DOHH2 (cell line): ENCODE measurements at regions not wholly inside any gene's neighbourhood (a gene's known extent, or its start where the extent isn't known, plus 50 kb on each side); places are given as distances from the start of the nearest gene placed in this dataset.

ENCODE experiments used
- H3F3A ChIP-seq: fragments of 200-600 bp; sonication (generic), shearing (Covaris generic); 2 replicates; pipeline ENCODE4 v1.6.0; 2016; ENCODE audit warnings: antibody characterized with exemption, mild to moderate bottlenecking; ENCODE audit not compliant: control insufficient read depth, insufficient read depth
- H3K27ac ChIP-seq: fragments of 200-600 bp; sonication (generic); 2 replicates; pipeline ENCODE4 v1.5.1; 2014; ENCODE audit warnings: low read depth, mild to moderate bottlenecking, low read length, moderate library complexity
- H3K27me3 ChIP-seq: fragments of 200-600 bp; sonication (generic); 2 replicates; pipeline ENCODE4 v1.6.1; 2014; ENCODE audit warnings: mild to moderate bottlenecking, low read length, mixed read lengths; ENCODE audit not compliant: control insufficient read depth
- H3K36me3 ChIP-seq: fragments of 200-600 bp; sonication (generic); 2 replicates; pipeline ENCODE4 v1.6.1; 2014; ENCODE audit warnings: mild to moderate bottlenecking, low read length, moderate library complexity, mixed read lengths; ENCODE audit not compliant: control insufficient read depth
- H3K4me1 ChIP-seq: fragments of 200-600 bp; sonication (generic); 2 replicates; pipeline ENCODE4 v1.6.1; 2014; ENCODE audit warnings: mild to moderate bottlenecking, low read length, mixed read lengths; ENCODE audit not compliant: control insufficient read depth
- H3K4me2 ChIP-seq: fragments of 200-600 bp; sonication (generic); 2 replicates; pipeline ENCODE4 v1.6.0; 2014; ENCODE audit warnings: mild to moderate bottlenecking, low read length, moderate library complexity
- H3K4me3 ChIP-seq: fragments of 200-600 bp; sonication (generic); 2 replicates; pipeline ENCODE4 v1.5.1; 2014; ENCODE audit warnings: mild to moderate bottlenecking, low read length, mixed read lengths
- H3K79me2 ChIP-seq: fragments of 200-600 bp; sonication (generic); 2 replicates; pipeline ENCODE4 v1.6.1; 2014; ENCODE audit warnings: mild to moderate bottlenecking, low read length, mixed read lengths; ENCODE audit not compliant: control insufficient read depth
- H3K9me2 ChIP-seq: fragments of 200-600 bp; sonication (generic); replicated peaks from 2 replicates; pipeline ENCODE4 v1.6.1; 2014; ENCODE audit warnings: mild to moderate bottlenecking, low read length, mixed read lengths; ENCODE audit not compliant: control insufficient read depth
- H3K9me3 ChIP-seq: fragments of 200-600 bp; sonication (generic); 2 replicates; pipeline ENCODE4 v1.6.1; 2014; ENCODE audit warnings: antibody characterized with exemption, low read length, mixed read lengths; ENCODE audit not compliant: control insufficient read depth, insufficient read depth
- H4K20me1 ChIP-seq: fragments of 200-600 bp; sonication (generic); 2 replicates; pipeline ENCODE4 v1.6.0; 2014; ENCODE audit warnings: low read depth, mild to moderate bottlenecking, antibody characterized with exemption, low read length, moderate library complexity; ENCODE audit not compliant: control insufficient read depth, insufficient read depth
- EZH2phosphoT487 ChIP-seq: fragments of 200-600 bp; sonication (generic); IDR thresholded peaks from 2 replicates; pipeline ENCODE4 v1.6.1; 2017; ENCODE audit warnings: borderline replicate concordance, mild to moderate bottlenecking, antibody characterized with exemption, low read length, moderate library complexity, mixed read lengths
- TF ChIP-seq, protein P1 (sequence below): fragments of 200-600 bp; sonication (generic); IDR thresholded peaks from one replicate; pipeline ENCODE4 v1.5.1; 2014; ENCODE audit warnings: antibody characterized with exemption, mild to moderate bottlenecking, low read depth, low read length; ENCODE audit not compliant: poor library complexity, severe bottlenecking

DNA sequence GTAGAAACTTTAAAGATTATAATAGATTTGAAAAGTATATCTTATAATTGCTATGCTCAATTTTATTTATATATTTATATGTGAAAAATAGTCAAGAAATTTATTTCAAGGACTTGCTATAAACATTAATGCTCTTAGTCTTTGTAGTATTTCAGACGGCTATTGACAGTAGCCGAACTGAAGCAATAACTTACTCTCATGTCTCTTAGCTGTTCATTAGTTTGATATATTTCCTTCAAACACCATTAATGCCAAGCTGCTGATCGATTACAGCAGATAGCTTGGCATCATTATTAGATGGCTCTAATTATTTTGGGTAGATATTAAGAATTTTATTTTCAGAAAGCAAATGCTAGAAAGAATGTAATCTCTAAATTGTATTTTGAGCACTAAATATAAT, 1151.5 kb upstream of the SPRY2 start:
- no peaks in the 10 kb centered on the region for H3K9me3 ChIP-seq
- no peaks in the 10 kb centered on the region for H3K27me3 ChIP-seq
- H3K4me1 ChIP-seq: no peaks in the 10 kb centered on the region
- H3K79me2 ChIP-seq: no peaks in the 10 kb centered on the region
- TF ChIP-seq, protein P1, sequence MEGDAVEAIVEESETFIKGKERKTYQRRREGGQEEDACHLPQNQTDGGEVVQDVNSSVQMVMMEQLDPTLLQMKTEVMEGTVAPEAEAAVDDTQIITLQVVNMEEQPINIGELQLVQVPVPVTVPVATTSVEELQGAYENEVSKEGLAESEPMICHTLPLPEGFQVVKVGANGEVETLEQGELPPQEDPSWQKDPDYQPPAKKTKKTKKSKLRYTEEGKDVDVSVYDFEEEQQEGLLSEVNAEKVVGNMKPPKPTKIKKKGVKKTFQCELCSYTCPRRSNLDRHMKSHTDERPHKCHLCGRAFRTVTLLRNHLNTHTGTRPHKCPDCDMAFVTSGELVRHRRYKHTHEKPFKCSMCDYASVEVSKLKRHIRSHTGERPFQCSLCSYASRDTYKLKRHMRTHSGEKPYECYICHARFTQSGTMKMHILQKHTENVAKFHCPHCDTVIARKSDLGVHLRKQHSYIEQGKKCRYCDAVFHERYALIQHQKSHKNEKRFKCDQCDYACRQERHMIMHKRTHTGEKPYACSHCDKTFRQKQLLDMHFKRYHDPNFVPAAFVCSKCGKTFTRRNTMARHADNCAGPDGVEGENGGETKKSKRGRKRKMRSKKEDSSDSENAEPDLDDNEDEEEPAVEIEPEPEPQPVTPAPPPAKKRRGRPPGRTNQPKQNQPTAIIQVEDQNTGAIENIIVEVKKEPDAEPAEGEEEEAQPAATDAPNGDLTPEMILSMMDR: no peak
- TF ChIP-seq EZH2phosphoT487: no peak
- no peak overlapping the region for H3K27ac ChIP-seq
- no peak overlapping the region for H3K4me2 ChIP-seq
- H3K36me3 ChIP-seq: no peaks in the 10 kb centered on the region
- H3F3A ChIP-seq: no peaks in the 10 kb centered on the region
- H4K20me1 ChIP-seq: no peaks in the 10 kb centered on the region
- no peak overlapping the region for H3K4me3 ChIP-seq
- no peaks in the 10 kb centered on the region for H3K9me2 ChIP-seq

DNA sequence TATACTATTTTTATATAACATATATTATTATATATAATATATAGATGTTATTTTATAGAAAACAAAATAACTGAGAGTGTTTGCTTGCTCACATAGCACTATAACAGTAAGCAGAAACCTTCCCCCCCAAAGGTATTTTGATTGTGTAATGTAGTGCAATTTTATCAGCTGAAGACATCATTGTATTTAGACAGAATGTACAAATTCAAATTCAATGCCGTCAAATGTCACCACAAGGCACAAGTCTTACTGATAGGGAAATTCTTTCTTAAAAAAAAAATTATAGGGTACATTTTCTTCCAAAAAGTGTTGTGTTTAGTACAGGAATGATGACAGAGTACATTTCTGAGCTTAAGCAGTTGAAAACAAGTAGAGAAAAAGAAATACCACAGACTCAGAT, 1147.1 kb upstream of the SPRY2 start:
- H3K79me2 ChIP-seq: no peaks in the 10 kb centered on the region
- no peaks in the 10 kb centered on the region for H3K9me3 ChIP-seq

DNA sequence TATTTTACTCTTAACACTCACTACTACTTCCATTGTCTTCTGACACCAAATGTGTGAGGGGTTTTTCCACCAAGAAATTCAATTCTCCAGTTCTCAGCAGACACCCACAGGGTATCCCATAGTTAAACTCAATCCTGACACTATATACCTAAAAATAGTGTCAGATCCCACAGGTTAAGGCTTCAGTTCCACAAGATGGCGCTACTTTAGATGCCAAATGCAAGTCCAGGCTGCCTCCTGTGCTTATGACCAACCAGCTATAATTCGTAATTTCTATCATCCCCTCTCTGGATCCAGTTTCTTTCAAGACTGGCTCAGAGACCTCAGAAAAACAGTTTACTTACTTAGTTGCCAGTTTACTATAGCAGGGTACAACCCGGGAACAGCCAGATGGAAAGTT, 1146.2 kb upstream of the SPRY2 start:
- Histone ChIP-seq H4K20me1 (no peaks in the 10 kb centered on the region), H3K9me2 (no peaks in the 10 kb centered on the region), H3K9me3 (no peaks in the 10 kb centered on the region), H3K27ac (no peak overlapping the region), H3K27me3 (no peaks in the 10 kb centered on the region), H3K4me1 (no peaks in the 10 kb centered on the region), H3K4me3 (no peak overlapping the region), H3K36me3 (no peaks in the 10 kb centered on the region), H3K4me2 (no peak overlapping the region), H3K79me2 (no peaks in the 10 kb centered on the region), H3F3A (no peaks in the 10 kb centered on the region)
- no peak for TF ChIP-seq EZH2phosphoT487
- TF ChIP-seq, protein P1: no peak

More for the DNA sequence above, 1147.1 kb upstream of the SPRY2 start:
- no peaks in the 10 kb centered on the region for H3K27me3 ChIP-seq
- H4K20me1 ChIP-seq: no peaks in the 10 kb centered on the region
- H3F3A ChIP-seq: no peaks in the 10 kb centered on the region
- no peaks in the 10 kb centered on the region for H3K9me2 ChIP-seq
- no peak overlapping the region for H3K4me3 ChIP-seq
- H3K4me1 ChIP-seq: no peaks in the 10 kb centered on the region
- no peak overlapping the region for H3K4me2 ChIP-seq
- H3K27ac ChIP-seq: no peak overlapping the region
- H3K36me3 ChIP-seq: no peaks in the 10 kb centered on the region
- no peak for TF ChIP-seq EZH2phosphoT487
- TF ChIP-seq, protein P1: no peak

DNA sequence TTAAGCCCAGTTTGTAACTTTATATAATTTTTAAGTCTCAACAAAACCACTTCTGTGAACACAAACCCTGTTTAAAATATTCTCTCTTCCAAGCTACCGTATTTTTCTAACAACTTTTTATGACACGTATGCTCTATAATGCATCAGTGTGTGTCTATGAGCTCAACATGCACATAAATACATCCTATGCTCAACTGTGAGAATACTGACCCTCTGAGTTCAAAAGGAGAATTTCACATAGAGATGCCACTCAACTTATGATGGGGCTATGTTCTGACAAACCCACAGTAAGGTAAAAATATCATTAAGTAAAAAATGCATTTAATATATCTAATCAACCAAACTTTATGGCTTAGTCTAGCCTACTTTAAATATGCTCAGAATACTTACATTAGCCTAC, 1139.7 kb upstream of the SPRY2 start:
- Histone ChIP-seq H3K4me3 (no peak overlapping the region), H3K27ac (no peak overlapping the region), H3K4me2 (no peak overlapping the region), H3F3A (no peaks in the 10 kb centered on the region), H4K20me1 (no peaks in the 10 kb centered on the region), H3K27me3 (no peaks in the 10 kb centered on the region), H3K9me3 (no peaks in the 10 kb centered on the region), H3K79me2 (no peaks in the 10 kb centered on the region), H3K9me2 (no peaks in the 10 kb centered on the region), H3K36me3 (no peaks in the 10 kb centered on the region), H3K4me1 (no peaks in the 10 kb centered on the region)
- TF ChIP-seq, protein P1: no peak
- no peak for TF ChIP-seq EZH2phosphoT487
